ENCODE measurements at regions not wholly inside any gene's neighbourhood (a gene's known extent, or its start where the extent isn't known, plus 50 kb on each side); places are given as distances from the start of the nearest gene placed in this dataset.
A peak's percentile ranks its signal among the peaks of the same experiment; 100 is the strongest.
"Not testable (repeated sequence)": the region's sequence is repeated elsewhere in the genome, so short reads cannot be mapped to it uniquely, and the experiment has no call there.

DNA sequence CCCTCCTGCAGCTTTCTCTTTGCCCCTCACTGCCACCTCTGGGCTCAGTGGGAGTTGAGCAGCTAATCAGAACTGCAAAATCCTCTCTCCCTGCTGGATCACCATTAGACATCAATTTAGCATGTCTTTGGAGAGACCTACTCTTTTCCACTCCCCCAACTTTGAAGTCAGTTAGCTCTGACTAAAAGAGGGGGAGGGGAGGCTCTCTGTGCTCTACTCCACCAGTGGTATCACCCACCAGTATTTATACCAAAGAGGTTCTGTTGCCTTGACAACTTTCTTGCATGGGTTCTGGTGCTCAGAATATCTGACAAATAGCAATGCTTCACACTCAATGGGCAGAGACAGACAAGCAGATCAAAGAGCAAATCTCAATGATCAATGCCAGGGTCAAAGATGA, 146.2 kb upstream of the ROPN1 start:
- no peak for DNase-seq (ENCODE audit: low read depth)

DNA sequence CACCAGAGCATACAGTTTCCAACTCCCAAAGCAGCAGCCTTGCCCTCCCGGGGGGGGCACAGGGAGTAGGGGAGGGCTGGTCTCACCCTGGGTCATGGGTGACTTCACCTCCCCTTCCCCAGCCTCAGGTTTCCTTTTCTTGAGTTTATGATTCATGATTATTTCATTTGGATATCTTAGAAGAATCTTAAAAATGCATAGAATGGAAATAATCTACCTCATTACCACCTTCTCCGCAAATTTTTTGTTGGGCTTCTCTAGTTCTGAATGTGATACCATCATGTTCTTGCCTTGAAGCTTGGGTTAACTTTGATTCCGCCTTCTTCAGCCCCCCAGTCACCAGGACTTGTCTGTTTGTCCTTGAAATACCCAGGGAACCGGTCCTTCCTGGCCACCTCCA, 148.8 kb upstream of the ROPN1 start:
- DNase-seq (ENCODE audit: low read depth) = no peak

DNA sequence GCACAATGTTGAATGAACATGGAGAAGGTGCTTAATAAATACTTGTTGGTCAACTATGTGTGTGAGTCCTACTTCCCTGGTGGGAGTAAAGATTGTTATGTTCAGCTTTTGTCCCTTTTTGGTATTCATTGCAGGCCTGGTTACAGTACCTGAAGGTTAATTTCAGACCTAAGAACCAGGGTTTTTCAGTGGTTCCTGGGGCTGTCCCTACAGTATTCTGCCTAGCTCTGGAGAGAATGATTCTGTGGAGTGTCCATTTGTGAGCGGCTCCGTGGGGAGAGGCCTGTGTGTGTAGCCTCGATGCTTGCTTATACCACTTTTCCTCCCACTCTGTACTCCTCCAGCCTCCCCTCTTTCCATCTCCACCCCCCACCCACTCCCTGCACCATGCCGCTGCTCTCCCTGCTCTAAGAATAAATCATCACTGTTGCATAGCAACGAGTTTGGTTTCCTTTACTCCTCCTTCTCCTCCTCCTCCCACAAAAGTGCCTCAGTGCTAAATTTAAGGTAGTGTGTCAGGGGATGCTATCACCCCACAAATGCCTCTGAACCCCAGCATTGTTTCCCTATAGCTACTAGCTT, 150.6 kb upstream of the ROPN1 start:
- no peak for DNase-seq (ENCODE audit: low read depth)

DNA sequence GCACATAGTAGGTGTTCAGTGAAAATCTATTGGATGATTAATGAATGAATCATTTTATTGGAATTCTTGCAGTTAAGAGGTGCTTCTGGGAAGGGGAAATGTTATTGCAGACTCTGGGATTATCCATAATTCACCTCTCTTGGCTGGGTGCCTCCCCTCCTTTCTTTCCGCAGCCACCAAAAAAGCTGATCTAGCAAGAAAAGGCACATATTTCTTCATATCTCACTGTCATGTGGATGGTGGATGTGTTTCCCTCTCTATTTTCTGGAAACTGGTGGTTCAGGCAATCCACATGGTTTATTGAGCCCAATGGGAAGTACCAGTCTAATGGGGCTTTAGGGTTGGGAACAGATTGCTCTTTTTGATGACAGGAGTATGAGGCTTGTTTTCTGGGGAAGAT, 151.1 kb upstream of the ROPN1 start:
- DNase-seq (ENCODE audit: low read depth) = no peak

DNA sequence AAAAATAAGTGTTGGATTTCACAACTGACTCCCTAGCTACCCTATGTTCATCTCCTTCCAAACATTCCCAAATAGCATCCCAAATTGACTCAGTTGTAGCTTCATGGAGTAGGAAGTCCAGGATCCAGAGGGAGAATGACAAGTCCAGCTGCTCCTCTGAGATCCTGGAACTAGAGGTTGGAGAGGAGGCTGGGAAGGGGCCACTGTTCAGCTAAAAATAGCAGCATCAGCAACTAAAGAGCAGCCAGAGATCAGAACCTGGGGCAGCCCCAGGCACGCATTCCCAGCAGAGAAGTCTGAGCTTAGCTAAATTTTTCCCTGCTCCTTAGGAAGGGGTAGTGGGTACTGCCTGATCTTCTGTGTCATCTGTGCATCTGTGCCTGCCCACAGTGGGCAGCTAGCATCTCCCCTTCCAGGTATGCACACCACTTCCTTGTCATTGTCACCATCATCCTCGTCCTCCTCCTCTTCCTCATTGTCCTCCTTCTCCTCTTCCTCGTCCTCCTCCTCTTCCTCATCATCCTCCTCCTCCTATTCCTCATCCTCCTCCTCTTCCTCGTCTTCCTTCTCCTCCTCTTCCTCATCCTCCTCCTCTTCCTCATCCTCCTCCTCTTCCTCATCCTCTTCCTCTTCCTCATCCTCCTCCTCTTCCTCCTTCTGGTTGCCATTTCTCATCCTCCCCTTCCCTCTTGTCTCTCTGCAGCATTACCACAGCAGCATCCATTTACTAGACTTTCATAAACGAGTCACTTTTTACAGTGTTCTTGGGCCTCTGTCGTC, 152.3 kb upstream of the ROPN1 start:
- DNase-seq (ENCODE audit: low read depth) = no peak

DNA sequence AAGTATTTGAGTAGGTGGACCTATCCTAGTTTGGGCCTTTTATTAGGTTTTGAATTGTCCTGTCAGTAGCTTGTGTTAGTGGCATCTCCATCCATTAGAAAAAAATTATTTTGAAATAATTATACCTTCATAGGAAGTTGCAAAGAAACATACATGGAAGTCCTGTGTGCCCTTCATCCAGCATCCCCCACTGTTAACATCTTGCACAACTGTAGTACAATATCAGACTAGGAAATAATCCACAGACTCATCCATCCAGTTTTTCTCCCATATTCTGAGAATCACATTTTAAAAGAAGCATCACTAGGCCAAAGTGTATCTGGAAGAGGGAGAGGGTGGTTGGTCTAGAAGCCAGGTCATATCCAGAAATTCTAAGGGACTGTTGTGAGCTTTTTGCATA, 155.5 kb upstream of the ROPN1 start:
- no peak for DNase-seq (ENCODE audit: low read depth)

DNA sequence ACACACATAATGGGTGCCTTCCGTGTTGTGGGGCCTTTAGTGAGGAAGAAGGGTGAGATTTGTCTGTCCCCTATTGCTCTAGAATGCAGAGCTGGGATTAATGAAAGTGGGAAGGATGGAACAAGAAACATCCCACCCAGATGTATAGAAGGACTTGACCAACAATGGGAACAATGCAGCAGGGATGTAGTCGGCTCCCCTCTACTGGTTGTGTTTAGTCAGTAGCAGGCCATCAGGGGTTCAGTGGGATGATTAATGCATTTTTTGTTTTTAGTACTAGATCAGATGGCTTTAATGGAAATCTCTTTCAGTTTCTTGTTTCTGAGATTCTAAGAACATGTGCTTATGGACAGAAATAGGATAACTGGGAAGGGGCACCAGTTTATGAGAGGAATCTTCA, 156.0 kb upstream of the ROPN1 start:
- DNase-seq (ENCODE audit: low read depth) = no peak

DNA sequence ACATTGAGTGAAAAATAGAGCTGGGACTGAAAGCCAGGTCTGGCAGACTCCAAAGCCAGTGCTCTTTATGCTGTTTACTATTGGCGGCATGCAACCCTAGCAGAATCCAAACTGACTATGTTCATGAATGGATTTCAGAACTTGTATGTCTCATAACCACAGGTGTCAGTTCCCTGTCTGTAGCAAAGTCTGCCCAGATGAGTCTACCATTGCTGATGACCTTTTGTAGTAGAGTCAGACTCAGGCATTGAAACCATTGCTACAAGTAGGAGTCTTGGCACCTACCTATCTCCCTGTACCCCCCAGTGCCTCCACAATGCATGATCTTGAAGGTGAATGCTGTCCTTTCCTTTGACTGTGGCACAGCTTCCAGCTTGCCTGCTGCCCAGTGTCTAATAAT, 157.2 kb upstream of the ROPN1 start:
- no peak for DNase-seq (ENCODE audit: low read depth)

DNA sequence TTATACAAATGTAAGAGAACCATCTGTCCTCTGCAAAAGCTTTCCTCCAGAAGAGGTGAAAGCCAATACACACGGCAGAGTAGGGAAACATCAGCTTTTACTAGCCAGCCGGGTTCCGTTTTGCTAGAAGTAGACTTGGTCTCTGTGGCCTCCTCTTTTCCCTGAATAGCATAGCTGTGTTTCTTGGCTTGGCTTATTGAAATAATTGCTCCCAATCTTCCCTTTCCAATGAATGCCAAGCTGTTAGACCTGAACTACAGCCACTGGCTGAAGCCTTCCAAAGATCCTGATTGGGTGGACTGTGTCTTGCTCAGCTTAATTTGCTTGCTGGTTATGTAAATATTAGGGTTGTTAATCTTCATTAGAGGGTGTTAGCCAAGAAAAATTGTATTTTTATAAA, 157.8 kb upstream of the ROPN1 start:
- DNase-seq (ENCODE audit: low read depth) = no peak

DNA sequence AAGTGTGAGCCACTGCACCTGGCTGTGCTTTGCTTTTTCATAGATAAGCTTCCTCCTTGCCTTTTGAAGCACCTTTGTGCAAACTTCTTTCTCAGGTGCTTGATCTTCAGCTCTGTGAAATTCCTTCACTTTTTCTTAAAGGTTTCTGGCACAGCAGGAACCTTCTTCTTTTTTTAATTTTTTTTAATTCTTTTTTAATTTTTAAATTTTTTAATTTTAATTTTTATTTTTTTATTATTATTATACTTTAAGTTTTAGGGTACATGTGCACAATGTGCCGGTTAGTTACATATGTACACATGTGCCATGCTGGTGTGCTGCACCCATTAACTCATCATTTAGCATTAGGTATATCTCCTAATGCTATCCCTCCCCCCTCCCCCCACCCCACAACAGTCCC, 161.0 kb upstream of the ROPN1 start:
- DNase-seq (ENCODE audit: low read depth) = not testable (repeated sequence)

DNA sequence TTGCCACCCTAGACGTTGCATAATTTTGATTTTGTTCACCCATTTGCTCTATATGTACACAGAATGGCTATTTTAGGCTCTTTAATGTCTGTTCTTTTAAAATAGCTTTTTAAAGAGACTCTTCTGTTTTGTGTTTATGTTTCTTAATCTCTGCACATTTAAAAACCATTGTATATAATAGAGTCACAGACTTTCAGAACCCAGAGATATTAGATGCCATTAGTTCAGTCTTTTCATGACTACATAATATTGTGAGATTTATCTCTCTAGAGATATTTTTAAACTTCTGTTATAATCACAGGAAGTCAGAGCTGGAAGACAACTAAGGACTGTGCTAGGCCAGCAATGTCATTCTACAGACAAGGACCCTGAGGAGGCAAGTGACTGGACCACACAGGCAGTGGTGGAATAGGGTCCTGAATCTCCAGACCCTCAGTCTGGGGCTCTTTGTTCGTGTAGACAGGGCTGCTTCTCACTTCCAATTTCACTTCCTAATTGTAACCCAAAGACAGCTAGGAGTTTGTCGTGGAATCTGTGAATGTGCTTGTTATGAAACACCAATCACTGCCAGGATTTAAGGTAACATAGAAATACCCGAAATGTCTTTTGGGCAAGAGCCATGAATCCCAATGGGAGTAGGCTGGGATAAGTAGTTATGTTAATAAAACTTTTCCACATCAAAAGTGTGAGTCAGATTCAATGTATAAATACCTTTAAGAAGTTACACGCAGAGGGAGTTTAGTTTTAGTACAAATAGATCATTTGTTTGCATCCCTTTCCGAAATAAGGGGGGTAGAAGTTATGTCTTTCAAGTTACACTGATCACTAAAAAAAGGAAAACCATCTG, 165.2 kb upstream of the ROPN1 start:
- no peak for DNase-seq (ENCODE audit: low read depth)

DNA sequence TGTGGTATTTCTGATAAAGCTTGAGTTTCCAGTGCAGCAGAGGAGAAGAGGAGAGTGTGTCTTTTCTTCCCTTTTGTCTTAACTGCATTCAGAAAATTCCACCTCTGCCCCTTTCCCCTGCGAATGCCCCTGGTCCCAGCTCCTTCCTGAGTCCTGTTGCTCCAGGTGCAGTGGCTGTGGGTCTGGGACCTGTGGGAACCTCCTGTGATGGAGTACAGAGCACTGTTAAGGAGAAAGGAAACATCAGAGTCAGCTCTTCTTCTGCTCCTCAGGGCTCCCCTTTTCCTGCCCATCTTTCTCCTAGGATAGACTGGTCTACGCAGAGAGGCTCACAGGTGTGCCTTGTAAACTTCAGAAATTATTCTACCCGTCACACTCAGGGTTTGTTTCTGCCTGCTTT, 165.8 kb upstream of the ROPN1 start:
- no peak for DNase-seq (ENCODE audit: low read depth)

DNA sequence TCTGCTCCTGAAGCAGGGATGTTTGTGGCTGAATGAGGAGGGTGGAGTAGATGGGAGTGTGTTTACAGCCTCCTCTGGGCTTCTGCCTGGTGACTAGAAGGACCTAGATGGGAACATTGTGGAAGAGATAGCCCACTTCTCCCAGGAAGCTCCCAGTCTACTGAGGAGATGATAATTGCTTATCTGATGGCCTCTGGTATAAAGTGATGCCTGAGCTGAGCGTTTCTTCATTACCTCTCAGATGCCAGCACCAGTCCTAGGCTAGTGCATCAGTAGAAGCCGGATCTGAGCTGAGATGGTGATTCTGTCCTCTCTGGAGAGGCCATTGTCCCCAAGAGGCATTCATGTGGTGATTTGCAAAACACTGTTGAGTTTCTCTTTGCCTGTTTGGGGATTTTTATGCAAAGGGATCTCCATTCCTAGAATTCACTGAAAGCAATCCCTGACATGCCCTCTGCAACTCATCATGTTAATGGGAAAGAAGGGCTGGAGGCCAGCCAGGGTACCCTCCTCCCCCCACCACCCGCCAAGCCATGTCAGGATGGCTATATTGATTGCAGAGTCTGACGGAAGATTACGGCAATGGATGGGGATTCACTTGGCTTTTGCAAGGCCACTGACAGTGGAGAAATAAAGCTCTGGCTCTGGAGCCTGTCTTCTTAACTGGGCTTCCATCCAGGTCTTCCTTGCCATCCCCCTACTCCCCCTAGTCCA, 166.4 kb upstream of the ROPN1 start:
- DNase-seq (ENCODE audit: low read depth) = no peak

DNA sequence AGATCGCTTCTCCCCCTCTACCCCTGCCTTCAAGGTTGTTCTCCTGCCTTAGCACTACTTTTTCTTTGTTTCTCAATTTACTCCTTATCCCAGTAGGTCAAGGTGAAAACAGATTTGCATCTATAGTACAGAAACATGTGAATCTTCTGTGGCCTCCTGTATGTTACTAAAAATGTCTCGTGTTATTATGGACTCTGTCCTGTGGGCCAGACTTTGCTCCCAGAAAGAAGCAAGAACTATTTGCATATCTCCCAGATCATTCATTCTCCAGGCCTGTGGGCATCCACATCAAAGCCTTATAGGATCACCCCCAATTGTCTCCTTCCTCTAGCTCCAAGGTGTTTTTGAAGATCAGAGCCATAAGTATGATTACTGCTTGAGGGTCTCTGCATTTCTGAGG, 169.5 kb upstream of the ROPN1 start:
- DNase-seq (ENCODE audit: low read depth) = no peak

DNA sequence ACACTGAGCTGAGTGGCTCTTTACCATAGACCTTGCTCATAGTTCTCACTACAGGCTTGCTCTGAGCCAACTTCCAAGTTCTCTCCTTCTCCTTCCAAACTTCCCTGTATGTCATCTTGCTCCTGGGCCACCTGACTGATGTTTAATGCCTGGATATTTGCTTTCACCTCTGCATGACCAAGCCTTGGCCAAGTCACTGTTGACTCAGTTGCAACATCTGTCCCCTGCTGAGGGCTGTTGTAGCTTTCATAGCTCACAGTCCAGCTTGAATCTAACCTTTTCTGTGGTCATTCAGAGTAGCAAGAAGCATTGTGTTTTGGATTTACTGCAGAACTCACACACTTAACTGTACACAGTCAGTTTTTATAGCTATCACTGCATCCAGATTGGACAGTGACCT, 171.8 kb upstream of the ROPN1 start:
- DNase-seq (ENCODE audit: low read depth) = no peak

DNA sequence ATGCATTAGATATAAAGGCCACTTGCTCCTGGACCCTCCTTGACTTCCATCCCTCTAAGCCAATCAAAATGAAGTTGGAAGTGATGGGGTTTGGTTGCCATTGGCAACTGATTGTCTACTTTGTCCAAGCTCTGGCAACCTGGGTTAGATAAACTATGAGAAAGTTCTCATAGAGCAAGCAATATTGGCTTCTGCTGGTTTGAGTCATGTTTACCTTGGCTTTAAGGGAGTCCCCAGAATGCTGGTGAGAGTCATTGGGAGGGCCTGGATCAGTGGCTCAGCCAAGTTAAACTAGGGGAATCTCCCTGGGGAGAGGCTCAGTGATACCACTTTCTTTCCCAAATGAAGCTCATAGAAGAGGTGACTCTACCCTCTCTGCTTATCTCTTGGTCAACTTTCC, 176.3 kb upstream of the ROPN1 start:
- DNase-seq (ENCODE audit: low read depth) = peak; percentile 1

DNA sequence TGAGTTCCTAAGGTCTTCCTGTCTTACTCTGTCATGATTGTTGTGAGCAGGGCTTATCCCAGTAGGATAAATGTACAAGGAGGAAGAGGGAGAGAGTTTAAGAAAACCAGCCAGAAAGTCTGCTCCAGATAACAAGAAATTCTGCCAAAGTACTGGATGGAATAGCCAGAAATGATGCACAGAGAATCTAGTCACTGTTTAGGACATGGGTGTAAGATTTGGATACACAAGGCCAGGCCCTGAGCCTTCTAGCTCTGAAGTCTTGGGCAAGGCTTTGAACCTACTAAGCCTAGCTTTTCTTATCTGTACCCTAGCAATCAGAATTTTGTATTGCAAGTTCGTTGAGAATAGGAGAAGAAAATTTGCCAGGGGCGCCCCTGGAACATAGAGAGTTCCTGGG, 180.4 kb upstream of the ROPN1 start:
- no peak for DNase-seq (ENCODE audit: low read depth)

DNA sequence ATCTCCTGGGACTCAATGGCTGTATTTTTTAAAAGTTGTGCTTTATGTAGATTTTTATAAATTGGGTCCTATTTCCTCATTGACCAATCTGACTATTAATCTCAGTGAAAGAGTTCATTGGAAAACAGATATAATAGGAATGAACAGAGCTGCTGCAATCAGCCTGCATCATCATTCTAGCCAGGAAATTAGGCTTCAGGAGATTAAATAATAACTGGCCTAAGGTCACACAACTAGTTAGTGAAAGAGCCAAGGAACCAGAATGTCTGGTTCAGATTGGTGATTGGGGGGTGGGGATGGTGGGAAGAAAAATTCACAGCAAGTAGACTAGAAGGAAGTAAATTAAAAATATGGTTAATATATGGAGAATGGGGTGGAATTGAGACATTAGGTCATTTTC, 180.9 kb upstream of the ROPN1 start:
- no peak for DNase-seq (ENCODE audit: low read depth)

DNA sequence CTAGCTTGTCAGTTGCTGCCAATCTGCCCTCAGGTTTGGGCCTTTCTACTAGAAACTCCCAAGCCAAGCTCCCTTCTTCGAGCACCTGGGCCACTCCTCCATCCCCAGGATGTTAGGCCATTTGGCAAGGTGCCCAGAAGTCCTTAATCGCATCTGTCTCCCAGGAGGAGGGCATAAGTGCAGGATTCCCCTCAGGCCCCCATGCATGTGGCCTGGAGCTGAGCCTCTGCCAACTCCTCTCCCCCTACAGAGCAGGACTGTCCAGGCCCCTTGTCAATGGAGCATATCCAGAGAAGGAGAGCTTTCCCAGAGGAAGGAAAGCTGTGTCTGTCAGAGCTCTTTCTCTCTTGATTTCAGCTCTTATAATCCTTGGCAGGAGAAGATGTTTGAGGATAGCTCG, 182.6 kb upstream of the ROPN1 start:
- DNase-seq (ENCODE audit: low read depth) = no peak

DNA sequence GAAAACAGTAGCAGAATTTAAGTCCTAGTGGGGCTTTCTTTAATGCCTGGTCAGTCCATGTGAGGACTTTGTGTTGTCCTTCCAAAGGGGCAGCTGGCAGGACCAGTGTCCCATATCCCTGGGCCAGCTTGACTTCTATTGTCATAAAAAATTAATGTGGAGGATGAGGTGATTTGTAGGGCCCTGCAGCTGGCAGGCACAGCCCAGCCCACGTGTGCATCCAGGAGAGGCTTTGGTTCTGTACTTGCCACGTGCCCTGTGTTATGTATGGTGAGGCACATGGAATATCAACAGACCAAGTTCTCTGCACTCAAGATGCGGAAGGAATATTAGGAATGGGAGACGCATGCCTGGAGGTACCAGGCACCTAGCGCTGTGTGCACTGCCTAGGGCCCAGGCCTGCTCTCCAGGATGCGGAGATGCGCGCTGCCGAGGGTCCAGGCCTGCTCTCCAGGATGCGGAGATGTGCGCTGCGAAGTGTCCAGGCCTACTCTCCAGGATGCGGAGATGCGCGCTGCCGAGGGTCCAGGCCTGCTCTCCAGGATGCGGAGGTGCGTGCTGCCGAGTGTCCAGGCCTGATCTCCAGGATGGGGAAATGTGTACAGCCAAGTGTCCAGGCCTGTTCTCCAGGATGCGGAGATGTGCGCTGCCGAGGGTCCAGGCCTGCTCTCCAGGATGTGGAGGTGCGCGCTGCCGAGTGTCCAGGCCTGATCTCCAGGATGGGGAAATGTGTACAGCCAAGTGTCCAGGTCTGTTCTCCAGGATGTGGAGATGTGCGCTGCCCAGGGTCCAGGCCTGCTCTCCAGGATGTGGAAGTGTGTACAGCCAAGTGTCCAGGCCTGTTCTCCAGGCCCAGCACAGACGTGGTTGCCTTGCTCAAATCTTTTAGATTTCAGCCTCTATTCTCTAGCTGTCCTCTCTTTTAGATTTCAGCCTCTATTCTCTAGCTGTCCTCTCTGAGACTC, 183.3 kb upstream of the ROPN1 start:
- no peak for DNase-seq (ENCODE audit: low read depth)

DNA sequence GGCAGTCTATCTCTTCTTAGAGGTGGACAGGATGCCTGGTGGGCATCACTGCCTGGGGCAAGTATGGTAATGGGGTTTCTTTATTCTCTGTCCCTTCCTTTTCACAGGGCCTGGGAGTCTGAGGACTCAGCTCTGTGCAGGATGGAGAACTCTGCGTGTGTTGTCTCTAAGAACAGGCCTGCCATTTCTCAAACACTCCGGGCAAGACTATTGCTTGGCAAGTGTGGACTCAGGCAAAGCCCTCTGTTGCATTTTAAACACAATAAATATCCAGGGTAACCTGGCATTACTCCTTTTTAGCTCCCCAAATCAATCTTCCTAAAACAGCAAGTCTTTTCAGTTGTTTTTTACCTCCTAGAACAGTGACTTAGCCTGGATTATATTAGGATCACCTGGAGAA, 185.1 kb upstream of the ROPN1 start:
- no peak for DNase-seq (ENCODE audit: low read depth)
